CD4-positive, alpha-beta T cell treated with Interferon alpha-2 for 1 hour (primary cell): ENCODE measurements at regions not wholly inside any gene's neighbourhood (a gene's known extent, or its start where the extent isn't known, plus 50 kb on each side); places are given as distances from the start of the nearest gene placed in this dataset.
A peak's percentile ranks its signal among the peaks of the same experiment; 100 is the strongest.
"Not testable (repeated sequence)": the region's sequence is repeated elsewhere in the genome, so short reads cannot be mapped to it uniquely, and the experiment has no call there.

ENCODE experiments used
- DNase-seq, 2 donors: peaks; one replicate each; pipeline ENCODE4 v3.0.0-alpha.2; 2020 to 2022

DNA sequence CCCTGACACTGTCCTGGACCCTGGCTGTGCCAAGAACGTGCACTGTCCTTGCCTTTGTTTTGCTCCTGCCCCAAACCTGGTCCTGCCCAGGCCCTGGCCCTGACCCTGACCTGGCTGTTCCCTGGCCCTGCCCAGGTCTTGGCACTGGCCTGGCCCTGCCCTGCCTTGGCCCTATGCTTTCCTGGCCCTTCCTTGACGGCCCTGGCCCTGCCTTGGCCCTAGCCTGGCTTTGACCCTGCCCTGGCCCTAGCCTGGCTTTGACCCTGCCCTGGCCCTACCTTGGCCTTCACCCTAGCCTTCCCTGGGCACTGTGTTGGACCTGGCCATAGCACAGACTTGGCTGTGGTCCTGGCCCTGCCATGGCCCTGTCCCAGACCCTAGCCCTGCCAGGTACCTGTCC, 252.9 kb downstream of the TP53TG3F start:
- DNase-seq = not testable (repeated sequence)

DNA sequence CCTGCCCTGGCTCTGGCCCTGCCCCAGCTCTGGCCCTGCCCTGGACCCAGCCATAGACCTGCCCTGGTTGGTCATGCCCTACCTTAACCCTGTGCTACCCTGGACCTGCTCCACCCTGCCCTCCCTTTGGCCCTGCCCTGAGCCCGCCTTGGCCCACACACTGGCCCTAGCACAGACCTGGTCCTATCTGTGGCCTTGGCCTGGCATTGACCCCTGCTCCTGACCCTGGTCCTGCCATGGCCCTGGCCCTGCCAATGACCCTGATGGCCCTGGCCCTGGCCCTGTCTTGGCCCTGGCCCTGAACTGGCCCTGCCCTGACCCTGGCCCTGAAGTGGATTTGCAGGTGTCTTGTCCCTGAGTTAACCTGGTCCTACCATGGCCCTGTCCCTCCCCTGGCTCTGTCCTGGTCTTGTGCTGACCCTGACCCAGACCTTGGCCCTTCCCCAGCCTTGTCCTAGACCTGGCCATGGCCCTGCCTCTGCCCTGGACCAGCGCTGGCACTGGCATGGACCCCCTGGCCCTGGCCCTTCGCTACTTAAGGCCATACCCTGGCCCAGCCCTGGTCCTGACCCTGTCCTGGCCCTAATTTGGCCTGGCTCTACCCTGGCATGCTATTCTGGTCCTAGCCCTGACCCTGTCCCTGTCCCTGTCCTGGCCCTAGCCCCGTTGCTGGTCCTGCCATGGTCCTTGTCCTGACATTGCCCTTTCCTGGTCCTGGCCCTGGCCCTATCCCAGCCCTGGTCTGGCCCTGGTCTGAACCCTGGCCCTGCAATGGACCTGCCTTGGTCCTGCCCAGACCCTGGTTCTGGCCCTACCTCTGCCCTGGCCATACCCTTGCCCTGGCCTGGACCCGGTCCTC, 253.7 kb downstream of the TP53TG3F start:
- not testable (repeated sequence) for DNase-seq

DNA sequence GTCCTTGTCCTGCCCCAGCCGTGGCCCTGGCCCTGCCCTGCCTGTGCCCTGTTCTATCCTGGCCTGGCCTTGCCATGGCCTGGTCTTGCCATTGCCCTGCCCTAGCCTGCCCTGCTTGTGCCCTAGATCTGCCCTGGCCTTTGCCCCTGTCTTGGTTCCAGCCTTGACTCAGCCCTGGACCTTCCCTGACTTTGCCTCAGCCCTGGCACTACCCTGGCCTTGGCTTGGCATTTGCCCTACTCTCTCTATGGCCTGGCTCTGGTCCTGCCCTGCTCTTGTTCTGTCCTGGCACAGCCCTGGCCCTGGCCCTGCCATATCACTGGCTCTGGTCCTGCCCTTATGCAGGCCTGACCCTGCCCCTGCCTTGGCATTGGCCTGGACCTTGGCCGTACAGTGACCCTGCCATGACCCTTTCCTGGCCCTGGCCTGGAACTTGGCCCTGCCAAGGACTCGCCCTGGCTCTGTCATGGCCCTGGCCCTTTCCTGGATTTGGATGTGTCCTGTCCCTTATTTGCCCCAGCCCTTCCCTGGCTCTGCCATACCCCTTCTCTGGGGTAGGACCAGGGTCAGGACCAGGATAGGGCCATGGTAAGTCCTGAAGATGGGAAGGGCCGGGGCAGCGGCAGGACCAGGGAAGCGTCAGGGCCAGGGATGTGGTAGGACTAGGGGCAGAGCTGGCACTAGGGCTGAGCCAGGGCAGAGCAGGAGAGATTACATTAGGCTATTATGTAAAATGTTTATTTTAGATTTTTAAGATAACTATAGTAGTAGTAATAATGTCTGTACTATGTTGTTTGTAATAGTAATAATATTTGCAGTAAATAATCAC, 254.5 kb downstream of the TP53TG3F start:
- not testable (repeated sequence) for DNase-seq

DNA sequence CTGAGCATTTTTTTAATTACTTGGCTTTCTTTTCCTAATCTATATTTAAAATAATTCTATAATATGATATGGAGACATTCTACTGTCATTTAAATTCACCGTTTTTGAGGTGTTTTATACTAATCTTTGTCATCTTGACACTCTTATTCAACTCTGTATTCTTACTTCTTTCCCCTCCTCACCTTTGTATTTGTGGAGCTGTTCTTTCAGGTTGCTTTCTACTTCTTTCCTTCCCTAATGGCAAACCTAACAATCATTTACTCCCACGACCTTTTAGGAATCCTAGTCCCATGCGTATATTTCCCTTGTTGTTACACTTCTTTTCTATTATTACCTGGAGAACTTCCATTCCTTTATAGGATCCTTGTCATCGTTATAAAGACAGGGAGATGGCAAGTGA, 271.8 kb downstream of the TP53TG3F start:
- DNase-seq = not testable (repeated sequence)

DNA sequence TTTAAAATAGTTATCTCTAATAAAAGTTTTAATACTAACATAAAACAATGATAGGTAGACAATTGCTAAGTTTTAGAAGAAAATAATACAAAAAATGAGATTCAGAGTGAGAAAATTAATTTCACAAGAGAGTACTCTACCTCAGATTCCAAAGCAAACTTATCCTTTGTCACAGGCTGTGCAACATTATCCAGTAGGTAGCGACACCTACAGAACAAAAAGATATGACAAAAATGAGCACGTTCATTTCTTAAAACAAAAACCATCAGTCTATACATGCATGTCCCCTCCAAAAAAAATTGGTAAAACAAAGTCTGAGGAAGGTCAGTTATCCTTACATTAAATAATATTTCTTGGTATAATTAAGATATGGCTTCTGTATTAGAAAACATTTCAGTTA, 275.2 kb downstream of the TP53TG3F start:
- not testable (repeated sequence) for DNase-seq

DNA sequence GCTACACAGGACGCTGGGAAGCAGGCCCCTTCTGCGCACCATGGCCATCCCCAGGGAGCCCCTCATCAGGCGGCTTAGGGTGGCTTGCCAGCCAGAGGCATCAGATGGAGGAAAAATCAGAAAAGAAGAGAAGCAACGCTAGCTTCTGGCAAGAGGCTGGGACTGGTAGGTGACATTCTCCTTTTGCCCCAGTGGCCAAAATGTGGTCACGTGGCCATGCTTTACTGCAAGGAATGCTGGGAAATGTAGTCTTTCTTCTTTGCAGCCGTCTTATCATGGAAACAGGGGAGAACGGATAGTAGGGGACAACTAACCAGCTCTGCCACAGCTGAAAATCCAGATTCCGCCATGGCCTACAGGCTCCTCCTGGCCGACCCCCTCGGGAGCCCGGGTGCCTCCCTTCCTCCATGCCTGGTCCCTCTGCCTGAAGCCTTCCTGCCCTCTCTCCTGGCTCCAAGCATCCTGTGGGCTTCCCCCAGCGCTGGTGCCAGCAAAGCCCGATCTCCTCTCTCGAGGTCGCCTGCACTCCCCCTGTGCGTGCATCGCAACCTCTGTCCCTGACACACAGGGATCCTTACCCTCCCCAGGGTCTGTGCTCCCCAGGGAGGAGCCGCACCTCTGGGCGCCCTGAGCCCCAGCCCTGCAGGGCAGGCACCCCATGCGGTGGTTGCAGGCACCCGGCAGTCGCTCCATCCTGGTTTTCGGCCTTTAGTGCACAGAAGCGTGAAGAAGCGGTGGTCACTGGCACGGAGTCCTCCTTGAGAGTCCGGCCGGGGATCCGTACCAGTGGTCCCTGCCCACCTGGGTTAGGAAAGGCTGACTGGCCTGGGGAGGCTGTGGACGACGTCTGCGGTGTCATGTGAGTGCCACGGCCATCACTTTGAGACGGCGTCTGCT, 307.7 kb downstream of the TP53TG3F start:
- not testable (repeated sequence) for DNase-seq

DNA sequence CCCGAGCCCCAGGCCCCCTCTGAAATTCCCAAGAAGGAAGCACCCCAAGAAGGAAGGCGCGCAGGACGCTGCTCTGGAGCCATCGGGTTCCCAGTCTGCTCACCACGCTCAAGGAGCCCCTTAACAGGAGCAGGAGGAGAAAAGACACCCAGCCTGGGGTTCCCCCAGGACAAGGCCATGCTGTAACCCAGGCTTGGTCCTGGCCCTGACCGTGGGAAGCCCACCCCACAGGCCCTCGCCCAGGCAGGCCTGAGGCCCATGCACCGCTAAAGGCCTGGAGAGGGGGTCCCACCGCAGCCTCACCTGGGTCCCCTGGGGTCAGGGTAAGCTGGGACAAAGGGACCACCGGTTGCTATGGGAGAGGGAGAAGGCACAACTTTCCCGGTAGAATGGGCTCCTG, 309.3 kb downstream of the TP53TG3F start:
- not testable (repeated sequence) for DNase-seq

DNA sequence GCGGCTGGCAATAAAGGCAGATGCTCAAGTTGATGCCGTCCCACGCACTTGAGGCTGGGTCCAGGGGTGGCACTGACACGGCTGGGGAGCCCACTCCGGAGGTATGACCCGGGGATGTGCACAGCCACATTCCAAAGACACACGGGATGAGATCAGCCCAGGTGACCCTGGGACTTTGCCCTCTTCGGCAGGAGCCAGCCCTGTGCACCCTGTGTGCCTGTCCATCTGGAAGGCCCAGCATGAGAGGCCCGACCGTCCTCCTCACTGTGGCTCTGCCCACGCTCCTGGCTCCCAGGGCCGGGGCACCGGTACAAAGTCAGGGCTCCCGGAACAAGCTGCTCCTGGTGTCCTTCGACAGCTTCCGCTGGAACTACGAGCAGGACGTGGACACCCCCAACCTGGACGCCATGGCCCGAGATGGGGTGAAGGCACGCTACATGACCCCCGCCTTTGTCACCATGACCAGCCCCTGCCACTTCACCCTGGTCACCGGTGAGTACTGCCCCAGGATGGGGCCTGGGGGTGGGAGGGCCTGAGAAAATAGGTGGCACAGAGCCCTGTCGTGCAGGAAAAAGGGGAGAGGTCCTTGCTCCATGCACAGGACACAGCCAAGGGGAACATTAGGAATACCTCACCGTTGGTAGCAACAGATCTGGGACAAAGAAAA, 309.9 kb downstream of the TP53TG3F start:
- DNase-seq = not testable (repeated sequence)

DNA sequence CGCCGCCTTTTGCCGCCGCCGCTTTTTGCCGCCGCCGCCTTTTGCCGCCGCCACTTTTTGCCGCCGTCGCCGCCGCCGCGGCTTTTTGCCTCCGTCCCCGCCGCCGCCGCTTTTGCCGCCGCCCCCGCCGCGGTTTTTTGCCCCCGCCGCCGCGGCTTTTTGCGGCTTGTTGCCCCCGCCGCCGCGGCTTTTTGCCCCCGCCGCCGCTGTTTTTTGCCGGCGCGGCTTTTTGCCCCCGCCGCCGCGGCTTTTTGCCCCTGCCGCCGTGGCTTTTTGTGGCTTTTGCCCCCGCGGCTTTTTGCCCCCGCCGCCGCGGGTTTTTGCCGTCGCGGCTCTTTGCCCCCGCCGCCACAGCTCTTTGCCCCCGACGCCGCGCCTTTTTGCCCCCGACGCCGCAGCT, 311.1 kb downstream of the TP53TG3F start:
- not testable (repeated sequence) for DNase-seq

DNA sequence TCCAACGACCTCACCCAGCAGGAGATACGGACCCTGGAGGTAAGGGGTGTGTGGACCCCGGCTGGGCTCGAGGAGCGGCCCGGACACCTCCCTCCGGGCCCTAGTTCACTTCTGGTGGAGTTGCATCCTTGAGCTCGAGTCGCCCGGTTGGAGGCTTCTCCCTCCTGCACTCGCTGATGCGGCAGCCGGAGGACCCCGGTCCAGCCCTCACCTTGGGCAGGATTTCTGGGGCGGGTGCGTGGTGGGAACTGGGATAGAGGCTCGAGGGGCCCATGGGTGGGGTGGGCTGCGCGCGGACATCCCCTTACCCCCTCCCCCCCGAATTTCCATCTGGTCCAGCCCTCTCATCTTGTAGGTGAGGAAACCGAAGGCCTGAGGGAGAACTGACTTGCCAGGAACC, 311.8 kb downstream of the TP53TG3F start:
- DNase-seq = not testable (repeated sequence)

DNA sequence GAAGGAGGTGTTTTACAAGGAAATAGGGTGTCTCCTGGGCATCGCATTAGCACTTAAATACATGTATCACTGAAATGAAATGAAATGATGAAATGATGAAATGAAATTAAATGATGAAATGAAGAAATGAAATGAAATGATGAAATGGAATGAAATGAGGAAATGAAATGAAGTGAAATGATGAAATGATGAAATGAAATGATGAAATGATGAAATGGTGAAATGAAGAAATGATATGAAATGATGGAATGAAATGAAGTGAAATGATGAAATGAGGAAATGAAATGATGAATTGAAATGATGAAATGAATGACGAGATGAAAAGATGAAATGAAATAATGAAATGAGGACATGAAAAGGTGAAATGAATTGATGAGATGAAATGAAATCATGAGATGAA, 314.6 kb downstream of the TP53TG3F start:
- DNase-seq = not testable (repeated sequence)

DNA sequence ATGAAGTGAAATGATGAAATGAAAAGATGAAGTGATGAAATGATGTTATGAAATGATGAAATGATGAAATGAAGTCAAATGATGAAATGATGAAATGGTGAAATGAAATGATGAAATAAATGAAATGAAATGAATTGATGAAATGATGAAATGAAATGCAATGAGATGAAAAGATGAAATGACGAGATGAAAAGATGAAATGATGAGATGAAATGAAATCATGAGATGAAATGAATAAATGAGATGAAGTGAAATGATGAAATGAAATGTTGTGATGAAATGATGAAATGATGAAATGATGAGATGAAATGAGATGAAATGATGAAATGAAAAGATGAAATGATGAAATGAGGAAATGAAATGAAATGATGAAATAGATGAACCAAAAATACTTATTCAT, 315.3 kb downstream of the TP53TG3F start:
- DNase-seq = not testable (repeated sequence)

DNA sequence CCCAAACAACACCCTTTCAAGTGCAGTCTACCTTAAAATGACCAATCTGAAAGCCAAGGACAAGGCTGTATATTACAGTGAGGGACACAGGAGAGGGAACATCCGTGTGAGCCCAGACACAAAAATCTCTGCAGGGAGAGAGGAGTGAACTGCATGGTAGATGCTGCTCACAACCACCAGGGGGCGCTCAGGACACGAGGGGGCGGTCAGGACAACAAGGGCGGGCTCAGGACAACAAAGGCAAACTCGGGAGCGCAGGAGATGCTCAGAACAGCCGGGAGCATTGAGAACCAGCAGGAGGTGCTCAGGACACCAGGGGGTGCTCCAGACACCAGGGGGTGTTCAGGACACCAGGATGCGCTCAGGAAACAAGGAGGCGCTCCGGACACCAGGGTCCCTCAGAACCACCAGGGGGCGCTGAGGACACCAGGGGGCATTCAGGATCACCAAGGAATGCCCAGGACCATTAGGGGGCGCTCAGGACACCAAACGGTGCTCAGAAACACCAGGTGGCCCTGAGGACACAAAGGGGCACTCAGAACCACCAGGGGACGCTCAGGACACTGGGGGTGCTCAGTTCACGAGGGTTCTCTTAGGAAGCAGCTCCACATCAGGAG, 357.0 kb downstream of the TP53TG3F start:
- DNase-seq = not testable (repeated sequence)

DNA sequence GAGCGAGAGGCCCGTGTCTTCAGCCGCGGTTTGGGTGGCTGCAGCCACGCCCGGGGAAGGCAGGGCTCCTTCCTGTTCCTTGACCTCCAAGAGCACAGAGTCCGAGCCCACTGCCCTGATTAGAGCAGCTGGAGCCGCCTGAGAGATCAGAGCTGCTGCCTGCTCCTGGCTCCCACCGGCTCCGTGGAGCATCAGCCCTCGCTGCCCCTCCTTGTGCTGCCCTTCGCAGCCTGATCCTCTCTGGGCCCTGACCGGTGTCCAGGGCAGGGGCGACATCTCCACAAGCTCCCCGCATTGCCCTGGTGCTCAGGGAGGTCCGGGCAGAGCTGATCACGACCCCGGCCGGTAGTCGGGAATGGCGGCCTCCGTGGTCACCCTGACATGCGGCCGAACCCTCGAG, 365.3 kb downstream of the TP53TG3F start:
- not testable (repeated sequence) for DNase-seq

DNA sequence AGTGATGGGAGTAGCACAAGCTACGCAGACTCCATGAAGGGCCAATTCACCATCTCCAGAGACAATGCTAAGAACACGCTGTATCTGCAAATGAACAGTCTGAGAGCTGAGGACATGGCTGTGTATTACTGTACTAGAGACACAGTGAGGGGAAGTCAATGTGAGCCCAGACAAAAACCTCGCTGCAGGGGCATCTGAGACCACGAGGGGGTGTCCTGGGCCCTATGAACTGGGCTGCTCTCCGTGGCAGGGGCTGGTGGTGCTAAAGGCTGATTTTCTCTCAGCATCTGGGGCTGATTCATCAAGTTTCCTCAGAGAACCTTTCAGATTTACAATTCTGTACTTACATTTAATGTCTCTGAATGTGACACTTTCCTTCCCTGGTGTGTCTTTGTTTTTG, 368.1 kb downstream of the TP53TG3F start:
- not testable (repeated sequence) for DNase-seq

DNA sequence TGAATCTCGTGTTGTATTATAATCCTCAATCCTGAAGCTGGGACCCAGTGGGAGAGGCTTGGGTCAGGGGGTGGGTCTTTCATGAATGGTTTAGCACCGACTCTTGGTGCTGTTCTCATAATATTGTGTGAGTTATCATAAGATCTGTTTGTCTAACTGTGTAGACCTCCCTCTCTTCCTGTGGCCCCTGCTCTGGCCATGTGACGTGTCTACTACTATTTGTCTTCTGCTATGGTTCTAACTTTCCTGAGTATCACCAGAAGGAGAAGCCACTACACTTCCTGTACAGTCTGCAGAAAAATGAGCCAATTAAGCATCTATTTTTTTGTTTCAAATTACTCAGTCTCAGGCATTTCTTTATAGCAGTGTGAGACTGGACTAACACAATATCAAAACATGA, 379.7 kb downstream of the TP53TG3F start:
- DNase-seq = not testable (repeated sequence)

DNA sequence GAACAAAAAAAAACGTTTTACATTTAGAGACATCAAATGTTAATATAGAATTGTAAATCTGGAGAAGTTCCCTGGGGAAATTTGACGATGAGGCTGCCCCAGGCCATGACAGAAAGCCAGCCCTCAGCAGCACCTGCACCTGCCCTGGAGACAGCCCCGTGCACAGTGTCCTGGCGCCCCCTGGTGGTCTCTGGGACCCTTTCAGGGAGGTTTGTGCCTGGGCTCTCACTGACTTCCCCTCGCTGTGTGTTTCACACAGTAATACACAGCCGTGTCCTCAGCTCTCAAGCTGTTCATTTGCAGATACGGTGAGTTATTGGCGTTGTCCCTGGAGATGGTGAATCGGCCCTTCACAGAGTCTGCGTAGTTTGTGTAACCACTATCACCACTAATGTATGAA, 385.1 kb downstream of the TP53TG3F start:
- peak in 1 of 2 donors; percentile 1 for DNase-seq
